Neural progenitor cell (in vitro differentiated cells): ENCODE measurements at regions not wholly inside any gene's neighbourhood (a gene's known extent, or its start where the extent isn't known, plus 50 kb on each side); places are given as distances from the start of the nearest gene placed in this dataset.
"Not testable (repeated sequence)": the region's sequence is repeated elsewhere in the genome, so short reads cannot be mapped to it uniquely, and the experiment has no call there.

Experiments used
- DNase-seq: peaks from one replicate; pipeline ENCODE4 v3.0.0-alpha.2; 2016; ENCODE audit warnings: low spot score
- H2AFZ ChIP-seq: fragments of 200-600 bp; sonication (generic); replicated peaks from 2 replicates; pipeline ENCODE4 v1.6.1; 2016; ENCODE audit warnings: antibody characterized with exemption
- H3F3A ChIP-seq: fragments of 200-600 bp; sonication (generic); 2 replicates; pipeline ENCODE4 v1.6.1; 2016; ENCODE audit warnings: antibody characterized with exemption, low read depth
- H3K27ac ChIP-seq: fragments of 200-600 bp; sonication (generic); 2 replicates; pipeline ENCODE4 v1.5.1; 2016; ENCODE audit warnings: mild to moderate bottlenecking
- H3K27me3 ChIP-seq: fragments of 200-600 bp; sonication (generic); 2 replicates; pipeline ENCODE4 v1.6.1; 2016; ENCODE audit warnings: mild to moderate bottlenecking, moderate library complexity
- H3K36me3 ChIP-seq: fragments of 200-600 bp; sonication (generic); 2 replicates; pipeline ENCODE4 v1.5.1; 2016
- H3K4me1 ChIP-seq: fragments of 200-600 bp; sonication (generic); 2 replicates; pipeline ENCODE4 v1.6.1; 2016; ENCODE audit warnings: mixed run types
- H3K4me2 ChIP-seq: fragments of 200-600 bp; sonication (generic); 2 replicates; pipeline ENCODE4 v1.6.1; 2016
- H3K4me3 ChIP-seq: fragments of 200-600 bp; sonication (generic); 2 replicates; pipeline ENCODE4 v1.5.1; 2016
- H3K79me2 ChIP-seq: fragments of 200-600 bp; sonication (generic); 2 replicates; pipeline ENCODE4 v1.6.1; 2016; ENCODE audit warnings: low read depth
- H3K9ac ChIP-seq: fragments of 200-600 bp; sonication (generic); 2 replicates; pipeline ENCODE4 v1.6.1; 2016
- H3K9me3 ChIP-seq: fragments of 200-600 bp; sonication (generic); 2 replicates; pipeline ENCODE4 v1.5.1; 2016; ENCODE audit warnings: low read depth
- H4K20me1 ChIP-seq: fragments of 200-600 bp; sonication (generic); 2 replicates; pipeline ENCODE4 v1.6.1; 2016; ENCODE audit warnings: low read depth
- H3K27ac Mint-ChIP-seq: 3 replicates; pipeline ENCODE4 v1.8.0; 2021; ENCODE audit warnings: mixed read lengths
- H3K27me3 Mint-ChIP-seq: 2 replicates; pipeline ENCODE4 v1.8.0; 2022; ENCODE audit warnings: low read depth, mild to moderate bottlenecking, inconsistent platforms, moderate library complexity, mixed read lengths; ENCODE audit not compliant: insufficient read depth
- H3K36me3 Mint-ChIP-seq: 3 replicates; pipeline ENCODE4 v1.8.0; 2021; ENCODE audit warnings: mixed read lengths
- H3K4me1 Mint-ChIP-seq: 3 replicates; pipeline ENCODE4 v1.8.0; 2021; ENCODE audit warnings: mixed read lengths
- H3K4me3 Mint-ChIP-seq: 3 replicates; pipeline ENCODE4 v1.8.0; 2021; ENCODE audit warnings: mild to moderate bottlenecking, moderate library complexity, mixed read lengths
- H3K9me3 Mint-ChIP-seq: 3 replicates; pipeline ENCODE4 v1.8.0; 2020; ENCODE audit warnings: mixed read lengths
- EZH2 ChIP-seq: fragments of 200-600 bp; sonication (generic); IDR thresholded peaks from 2 replicates; pipeline ENCODE4 v1.6.1; 2017; ENCODE audit warnings: antibody characterized with exemption, mild to moderate bottlenecking, moderate library complexity
- EZH2phosphoT487 ChIP-seq: fragments of 200-600 bp; sonication (generic); IDR thresholded peaks from 2 replicates; pipeline ENCODE4 v1.6.1; 2017; ENCODE audit warnings: antibody characterized with exemption
- TF ChIP-seq, protein P1 (sequence below): fragments of 200-600 bp; sonication (generic); IDR thresholded peaks from 2 replicates; pipeline ENCODE4 v1.5.1; 2017; ENCODE audit warnings: antibody characterized with exemption, mild to moderate bottlenecking

GRCh38 chr5:4027088-4027734, 431.6 kb downstream of the IRX1 start:
- H3K27ac Mint-ChIP-seq: no peak overlapping the region
- H3K27me3 Mint-ChIP-seq: peaks cover 3% of the 10 kb centered on the region
- no peak overlapping the region for H3K27ac ChIP-seq
- peaks cover 9% of the 10 kb centered on the region for H3K9me3 Mint-ChIP-seq
- H3K36me3 Mint-ChIP-seq: no peaks in the 10 kb centered on the region
- no peak for TF ChIP-seq EZH2
- TF ChIP-seq, protein P1, sequence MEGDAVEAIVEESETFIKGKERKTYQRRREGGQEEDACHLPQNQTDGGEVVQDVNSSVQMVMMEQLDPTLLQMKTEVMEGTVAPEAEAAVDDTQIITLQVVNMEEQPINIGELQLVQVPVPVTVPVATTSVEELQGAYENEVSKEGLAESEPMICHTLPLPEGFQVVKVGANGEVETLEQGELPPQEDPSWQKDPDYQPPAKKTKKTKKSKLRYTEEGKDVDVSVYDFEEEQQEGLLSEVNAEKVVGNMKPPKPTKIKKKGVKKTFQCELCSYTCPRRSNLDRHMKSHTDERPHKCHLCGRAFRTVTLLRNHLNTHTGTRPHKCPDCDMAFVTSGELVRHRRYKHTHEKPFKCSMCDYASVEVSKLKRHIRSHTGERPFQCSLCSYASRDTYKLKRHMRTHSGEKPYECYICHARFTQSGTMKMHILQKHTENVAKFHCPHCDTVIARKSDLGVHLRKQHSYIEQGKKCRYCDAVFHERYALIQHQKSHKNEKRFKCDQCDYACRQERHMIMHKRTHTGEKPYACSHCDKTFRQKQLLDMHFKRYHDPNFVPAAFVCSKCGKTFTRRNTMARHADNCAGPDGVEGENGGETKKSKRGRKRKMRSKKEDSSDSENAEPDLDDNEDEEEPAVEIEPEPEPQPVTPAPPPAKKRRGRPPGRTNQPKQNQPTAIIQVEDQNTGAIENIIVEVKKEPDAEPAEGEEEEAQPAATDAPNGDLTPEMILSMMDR: no peak
- no peak for TF ChIP-seq EZH2phosphoT487
- no peaks in the 10 kb centered on the region for H4K20me1 ChIP-seq
- no peak overlapping the region for H3K4me3 Mint-ChIP-seq
- no peaks in the 10 kb centered on the region for H3K36me3 ChIP-seq
- no peak overlapping the region for H3K4me2 ChIP-seq
- H3K4me1 Mint-ChIP-seq: peaks cover 16% of the 10 kb centered on the region
- no peaks in the 10 kb centered on the region for H3K79me2 ChIP-seq
- H3K27me3 ChIP-seq: no peaks in the 10 kb centered on the region
- no peak for DNase-seq
- no peaks in the 10 kb centered on the region for H3F3A ChIP-seq
- H3K4me3 ChIP-seq: no peak overlapping the region
- no peak overlapping the region for H3K9ac ChIP-seq
- H2AFZ ChIP-seq: no peak overlapping the region
- H3K4me1 ChIP-seq: no peaks in the 10 kb centered on the region
- no peaks in the 10 kb centered on the region for H3K9me3 ChIP-seq

DNA sequence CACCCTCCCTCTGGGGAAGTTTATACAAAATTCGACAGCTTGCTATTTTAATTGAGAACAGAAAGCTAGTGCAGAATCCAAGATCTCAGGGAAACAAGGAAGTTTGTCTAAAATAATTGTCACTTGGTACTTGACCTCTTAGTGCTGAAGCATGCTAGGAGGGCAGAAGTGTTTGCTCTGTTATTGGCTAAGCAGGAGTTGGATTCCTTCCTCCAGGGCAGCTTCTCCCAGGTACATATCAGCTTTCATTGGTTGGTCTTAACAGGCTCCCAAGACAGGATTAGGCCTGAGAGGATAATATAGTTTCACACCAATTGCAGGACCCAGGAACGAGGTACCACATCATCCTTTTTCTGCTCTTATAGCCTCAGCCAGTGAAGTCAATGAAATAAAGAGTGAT, 432.8 kb downstream of the IRX1 start:
- H3K36me3 Mint-ChIP-seq: no peaks in the 10 kb centered on the region
- H3K9me3 ChIP-seq: no peaks in the 10 kb centered on the region
- no peak overlapping the region for H3K4me3 Mint-ChIP-seq
- no peaks in the 10 kb centered on the region for H3K27me3 ChIP-seq
- H3F3A ChIP-seq: no peaks in the 10 kb centered on the region
- H3K4me1 Mint-ChIP-seq: peaks cover 16% of the 10 kb centered on the region
- H4K20me1 ChIP-seq: no peaks in the 10 kb centered on the region
- H2AFZ ChIP-seq: no peak overlapping the region
- TF ChIP-seq, protein P1: no peak
- TF ChIP-seq EZH2 (no peak), EZH2phosphoT487 (no peak)
- peaks cover 9% of the 10 kb centered on the region for H3K9me3 Mint-ChIP-seq
- H3K79me2 ChIP-seq: no peaks in the 10 kb centered on the region
- H3K4me1 ChIP-seq: no peaks in the 10 kb centered on the region
- no peaks in the 10 kb centered on the region for H3K36me3 ChIP-seq
- no peak overlapping the region for H3K27ac Mint-ChIP-seq
- H3K27me3 Mint-ChIP-seq: peaks cover 2% of the 10 kb centered on the region
- H3K9ac ChIP-seq: no peak overlapping the region
- no peak overlapping the region for H3K4me3 ChIP-seq
- no peak for DNase-seq
- no peak overlapping the region for H3K4me2 ChIP-seq
- H3K27ac ChIP-seq: no peak overlapping the region

DNA sequence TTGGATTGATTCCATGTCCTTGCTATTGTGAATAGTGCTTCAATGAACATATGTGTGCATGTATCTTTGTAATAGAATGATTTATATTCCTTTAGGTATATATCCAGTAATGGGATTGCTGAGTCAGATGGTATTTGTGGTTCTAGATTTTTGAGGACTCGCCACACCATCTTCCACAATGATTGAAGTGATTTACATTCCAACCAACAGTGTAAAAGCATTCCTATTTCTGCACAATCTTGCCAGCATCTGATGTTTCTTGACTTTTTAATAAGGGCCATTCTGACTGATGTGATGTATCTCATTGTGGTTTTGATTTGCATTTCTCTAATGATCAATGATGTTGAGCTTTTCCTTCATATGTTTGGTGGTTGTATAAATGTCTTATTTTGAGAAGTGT, 437.9 kb downstream of the IRX1 start:
- not testable (repeated sequence) for H3K4me3 ChIP-seq, H3K27me3 ChIP-seq, H3K4me3 Mint-ChIP-seq, H3K4me1 Mint-ChIP-seq, H3K27ac Mint-ChIP-seq, H3F3A ChIP-seq, H3K9ac ChIP-seq, H3K4me1 ChIP-seq, H4K20me1 ChIP-seq, H3K9me3 ChIP-seq, H3K27me3 Mint-ChIP-seq, H3K4me2 ChIP-seq, H3K36me3 Mint-ChIP-seq, DNase-seq, H3K79me2 ChIP-seq, H3K36me3 ChIP-seq, H3K27ac ChIP-seq, H2AFZ ChIP-seq
- H3K9me3 Mint-ChIP-seq: peaks cover 16% of the 10 kb centered on the region

DNA sequence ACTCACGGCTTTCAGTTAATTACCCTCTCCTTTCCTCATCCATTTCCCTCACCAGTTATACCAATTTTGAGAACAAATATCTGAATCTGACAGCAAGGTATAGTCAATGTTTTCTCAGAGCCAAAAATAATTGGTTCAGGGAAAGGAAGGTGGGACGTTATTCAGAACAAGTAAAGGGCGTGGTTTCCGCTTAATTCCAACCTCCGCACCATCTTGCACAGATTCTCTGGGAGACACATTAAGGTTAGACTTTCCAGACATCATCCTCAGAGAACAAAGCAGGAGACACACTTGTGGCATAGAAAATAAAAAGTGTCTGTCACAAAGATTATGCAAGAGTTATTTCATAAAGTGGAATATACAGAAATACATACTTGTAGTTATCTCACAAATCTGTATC, 441.2 kb downstream of the IRX1 start:
- no peaks in the 10 kb centered on the region for H3F3A ChIP-seq
- no peaks in the 10 kb centered on the region for H3K36me3 Mint-ChIP-seq
- no peak overlapping the region for H2AFZ ChIP-seq
- no peaks in the 10 kb centered on the region for H3K79me2 ChIP-seq
- H3K9me3 Mint-ChIP-seq: peaks cover 7% of the 10 kb centered on the region
- peaks cover 3% of the 10 kb centered on the region for H3K4me1 Mint-ChIP-seq
- H3K27me3 ChIP-seq: no peaks in the 10 kb centered on the region
- no peak overlapping the region for H3K4me3 Mint-ChIP-seq
- H3K27me3 Mint-ChIP-seq: no peaks in the 10 kb centered on the region
- H3K4me1 ChIP-seq: no peaks in the 10 kb centered on the region
- H3K4me3 ChIP-seq: no peak overlapping the region
- H3K27ac Mint-ChIP-seq: no peak overlapping the region
- no peaks in the 10 kb centered on the region for H4K20me1 ChIP-seq
- no peak overlapping the region for H3K27ac ChIP-seq
- no peak overlapping the region for H3K9ac ChIP-seq
- H3K36me3 ChIP-seq: no peaks in the 10 kb centered on the region
- no peaks in the 10 kb centered on the region for H3K9me3 ChIP-seq
- H3K4me2 ChIP-seq: no peak overlapping the region
- DNase-seq: no peak
- TF ChIP-seq, protein P1: no peak
- TF ChIP-seq EZH2: no peak
- TF ChIP-seq EZH2phosphoT487: no peak
